ENCODE measurements at regions not wholly inside any gene's neighbourhood (a gene's known extent, or its start where the extent isn't known, plus 50 kb on each side); places are given as distances from the start of the nearest gene placed in this dataset.
"Not testable (repeated sequence)": the region's sequence is repeated elsewhere in the genome, so short reads cannot be mapped to it uniquely, and the experiment has no call there.

- Histone ChIP-seq H3K79me2 (no peaks in the 10 kb centered on the region), H3K9me2 (replicated peaks; ENCODE audit: insufficient read depth) (no peaks in the 10 kb centered on the region), H3K4me3 (no peak overlapping the region), H3K27ac (no peak overlapping the region), H2AFZ (no peak overlapping the region), H3K4me1 (ENCODE audit: insufficient read depth) (no peaks in the 10 kb centered on the region), H3K9me3 (ENCODE audit: low read depth) (no peaks in the 10 kb centered on the region), H3K27me3 (no peaks in the 10 kb centered on the region), H3K4me2 (no peak overlapping the region), H3K36me3 (replicated peaks; ENCODE audit: insufficient read depth, low read depth) (no peaks in the 10 kb centered on the region), H4K20me1 (ENCODE audit: insufficient read depth, poor library complexity, severe bottlenecking) (no peaks in the 10 kb centered on the region)
- WGBS (ENCODE audit: low lambda C conversion rate, missing lambda C conversion rate), result 100% methylated on average over 1 of the region's 1 CpG
- DNase-seq (ENCODE audit: low spot score), result no peak
- TF ChIP-seq EZH2 (IDR thresholded peaks at IDR 0.05; ENCODE audit: borderline replicate concordance) (no peak), EZH2phosphoT487 (IDR thresholded peaks at IDR 0.05; ENCODE audit: low read depth, severe bottlenecking, unreplicated experiment) (no peak), CTCF (IDR thresholded peaks at IDR 0.05; ENCODE audit: poor library complexity) (no peak)
Measured at GRCh38 chr5:165410476-165410875, 1905.1 kb downstream of the MAT2B start.

DNA sequence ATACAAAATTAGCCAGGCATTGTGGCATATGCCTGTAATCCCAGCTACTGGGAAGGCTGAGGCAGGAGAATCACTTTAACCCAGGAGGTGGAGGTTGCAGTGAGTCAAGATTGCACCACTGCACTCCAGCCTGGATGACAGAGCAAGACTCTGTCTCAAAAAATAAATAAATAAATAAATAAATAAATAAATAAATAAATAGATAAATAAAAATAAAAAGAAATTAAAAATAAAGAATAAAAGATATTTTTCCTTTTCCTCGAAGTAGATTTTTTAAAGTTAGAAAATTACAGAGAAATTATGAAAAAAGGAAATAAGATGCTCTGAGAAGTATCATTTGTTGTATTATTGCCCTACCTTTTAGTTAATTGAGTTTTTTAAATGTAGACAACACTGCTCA, 1906.1 kb downstream of the MAT2B start:
- H3K27ac ChIP-seq; DNase-seq (ENCODE audit: low spot score); H3K4me2 ChIP-seq; H3K79me2 ChIP-seq; H4K20me1 ChIP-seq (ENCODE audit: insufficient read depth, poor library complexity, severe bottlenecking); H3K9me2 ChIP-seq (replicated peaks; ENCODE audit: insufficient read depth); H3K4me3 ChIP-seq; H2AFZ ChIP-seq; H3K9me3 ChIP-seq (ENCODE audit: low read depth); H3K36me3 ChIP-seq (replicated peaks; ENCODE audit: insufficient read depth, low read depth); H3K27me3 ChIP-seq; H3K4me1 ChIP-seq (ENCODE audit: insufficient read depth): not testable (repeated sequence)
- 93% methylated on average over 1 of the region's 1 CpG for WGBS (ENCODE audit: low lambda C conversion rate, missing lambda C conversion rate)

- 80% methylated on average over 4 of the region's 4 CpGs for WGBS (ENCODE audit: low lambda C conversion rate, missing lambda C conversion rate)
Measured at GRCh38 chr5:165420493-165420892, 1915.1 kb downstream of the MAT2B start.

DNA sequence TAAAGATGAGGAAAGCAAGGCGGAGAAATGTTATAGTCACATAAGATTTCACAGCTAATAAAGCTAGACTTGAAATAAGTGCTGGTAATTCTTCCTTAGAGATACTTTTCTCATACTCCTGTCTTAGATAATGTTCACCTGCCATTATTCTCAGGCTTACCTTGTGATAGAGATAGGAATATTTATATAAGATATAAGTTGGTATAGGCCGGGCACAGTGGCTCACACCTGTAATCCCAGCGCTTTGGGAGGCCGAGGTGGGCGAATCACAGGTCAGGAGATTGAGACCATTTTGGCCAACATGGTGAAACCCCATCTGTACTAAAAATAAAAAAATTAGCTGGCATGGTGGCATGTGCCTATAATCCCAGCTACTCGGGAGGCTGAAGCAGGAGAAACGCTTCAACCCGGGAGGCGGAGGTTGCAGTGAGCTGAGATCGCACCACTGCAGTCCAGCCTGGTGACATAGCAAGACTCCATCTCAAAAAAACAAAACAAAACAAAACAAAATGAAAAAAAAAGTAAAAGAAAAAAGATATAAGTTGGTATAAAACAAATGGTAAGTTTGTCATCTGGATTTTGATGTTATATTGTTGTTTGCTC, 1918.4 kb downstream of the MAT2B start:
- no peak overlapping the region for H3K27ac ChIP-seq
- H2AFZ ChIP-seq, result no peak overlapping the region
- H3K4me1 ChIP-seq (ENCODE audit: insufficient read depth), result no peaks in the 10 kb centered on the region

More at GRCh38 chr5:165420493-165420892, 1915.1 kb downstream of the MAT2B start:
- no peaks in the 10 kb centered on the region for H3K4me1 ChIP-seq (ENCODE audit: insufficient read depth)
- no peaks in the 10 kb centered on the region for H3K9me2 ChIP-seq (replicated peaks; ENCODE audit: insufficient read depth)
- H2AFZ ChIP-seq, result no peak overlapping the region
- no peaks in the 10 kb centered on the region for H3K36me3 ChIP-seq (replicated peaks; ENCODE audit: insufficient read depth, low read depth)
- no peaks in the 10 kb centered on the region for H3K79me2 ChIP-seq
- no peak for DNase-seq (ENCODE audit: low spot score)
- H3K27me3 ChIP-seq, result no peaks in the 10 kb centered on the region
- H3K27ac ChIP-seq, result no peak overlapping the region
- TF ChIP-seq EZH2 (IDR thresholded peaks at IDR 0.05; ENCODE audit: borderline replicate concordance) (no peak), EZH2phosphoT487 (IDR thresholded peaks at IDR 0.05; ENCODE audit: low read depth, severe bottlenecking, unreplicated experiment) (no peak), CTCF (IDR thresholded peaks at IDR 0.05; ENCODE audit: poor library complexity) (no peak)
- no peaks in the 10 kb centered on the region for H4K20me1 ChIP-seq (ENCODE audit: insufficient read depth, poor library complexity, severe bottlenecking)
- H3K9me3 ChIP-seq (ENCODE audit: low read depth), result no peaks in the 10 kb centered on the region
- no peak overlapping the region for H3K4me2 ChIP-seq
- no peak overlapping the region for H3K4me3 ChIP-seq

More for the DNA sequence above, 1918.4 kb downstream of the MAT2B start:
- whole genome bisulfite sequencing (ENCODE audit: low lambda C conversion rate, missing lambda C conversion rate), result 89% methylated on average over 10 of the region's 10 CpGs
- Histone ChIP-seq H3K9me3 (ENCODE audit: low read depth) (no peaks in the 10 kb centered on the region), H3K4me3 (no peak overlapping the region), H3K36me3 (replicated peaks; ENCODE audit: insufficient read depth, low read depth) (no peaks in the 10 kb centered on the region), H3K9me2 (replicated peaks; ENCODE audit: insufficient read depth) (no peaks in the 10 kb centered on the region), H4K20me1 (ENCODE audit: insufficient read depth, poor library complexity, severe bottlenecking) (no peaks in the 10 kb centered on the region), H3K4me2 (no peak overlapping the region), H3K27me3 (no peaks in the 10 kb centered on the region), H3K79me2 (no peaks in the 10 kb centered on the region)
- TF ChIP-seq EZH2 (IDR thresholded peaks at IDR 0.05; ENCODE audit: borderline replicate concordance) (no peak), EZH2phosphoT487 (IDR thresholded peaks at IDR 0.05; ENCODE audit: low read depth, severe bottlenecking, unreplicated experiment) (no peak), CTCF (IDR thresholded peaks at IDR 0.05; ENCODE audit: poor library complexity) (no peak)
- no peak for DNase-seq (ENCODE audit: low spot score)

Measured in hepatocyte (in vitro differentiated cells).